ENCODE measurements at regions not wholly inside any gene's neighbourhood (a gene's known extent, or its start where the extent isn't known, plus 50 kb on each side); places are given as distances from the start of the nearest gene placed in this dataset.

DNA sequence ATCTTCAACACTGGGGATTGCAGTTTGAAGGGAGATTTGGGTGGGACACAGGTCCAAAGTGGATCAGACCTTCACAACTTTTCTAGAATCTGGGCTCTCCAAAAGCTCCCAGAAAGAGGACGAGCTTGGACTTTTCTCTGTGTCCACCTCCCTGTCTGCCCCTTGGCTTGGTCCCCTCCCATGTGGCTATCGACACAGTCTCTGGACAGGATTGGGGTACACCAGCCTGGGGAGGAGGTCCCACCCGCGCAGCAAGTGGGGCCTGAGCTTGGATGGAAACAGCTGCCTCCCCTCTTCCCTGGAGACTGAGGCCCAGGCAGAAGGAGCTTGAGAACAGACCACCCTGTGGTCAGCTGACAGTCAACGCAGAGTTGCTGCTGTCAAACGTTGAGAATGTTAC, 84.6 kb upstream of the FCN1 start:
- Mint-ChIP-seq H3K36me3 (ENCODE audit: insufficient read depth in 1 of 3, low read depth in 3 of 3) (peaks cover 12 to 28% (median 26%) of the 10 kb centered on the region in 3 experiments), H3K9me3 (peaks cover 63 to 69% of the 10 kb centered on the region in 2 experiments), H3K4me1 (no peaks in the 10 kb centered on the region), H3K4me3 (no peak overlapping the region), H3K27ac (no peak overlapping the region), H3K27me3 (ENCODE audit: low read depth) (peaks cover 27% of the 10 kb centered on the region)
- H4K5ac ChIP-seq (ENCODE audit: insufficient read length, low read depth, low read length), result no peak overlapping the region
- TF ChIP-seq CTCF (conservative IDR thresholded peaks at IDR 0.05), result no peak
- H3K18ac ChIP-seq (ENCODE audit: insufficient read length, low read depth, low read length), result no peak overlapping the region
- no CpG with 5 or more reads among the region's 6 CpGs for WGBS (ENCODE audit: extremely low coverage, insufficient read length, low lambda C conversion rate)
- no peak overlapping the region for H4K8ac ChIP-seq (replicated peaks; ENCODE audit: insufficient read length, low read depth, low read length)
- no peak overlapping the region for H3K4ac ChIP-seq (ENCODE audit: low read depth, low read length)
- no peak overlapping the region for H3T11ph ChIP-seq (ENCODE audit: low read length)
- H3K9me3 ChIP-seq (ENCODE audit: control insufficient read depth, low read depth, low read length), result peaks cover 37% of the 10 kb centered on the region
- H2BK120ac ChIP-seq (ENCODE audit: low read depth, low read length, poor library complexity, severe bottlenecking), result no peak overlapping the region
- H2BK20ac ChIP-seq (ENCODE audit: low read depth, low read length, poor library complexity, severe bottlenecking), result no peak overlapping the region
- H2BK5ac ChIP-seq (ENCODE audit: insufficient read length, low read length), result no peak overlapping the region
- no peak for DNase-seq
- H3K56ac ChIP-seq (ENCODE audit: insufficient read length, low read depth, low read length), result no peak overlapping the region
- no peak overlapping the region for H3K9ac ChIP-seq (ENCODE audit: extremely low read depth, insufficient read length, low read length)
- H4K91ac ChIP-seq (ENCODE audit: insufficient read length, low read depth, low read length), result no peak overlapping the region
- H3K27ac ChIP-seq (ENCODE audit: insufficient read length, low read depth, low read length), result no peak overlapping the region
- H3K14ac ChIP-seq (ENCODE audit: insufficient read depth, low read length), result no peak overlapping the region
- no peaks in the 10 kb centered on the region for H3K79me2 ChIP-seq (ENCODE audit: insufficient read depth, low read length)
- H2BK12ac ChIP-seq (ENCODE audit: insufficient read length, low read depth, low read length), result no peak overlapping the region
- H4K20me1 ChIP-seq (ENCODE audit: control insufficient read depth, insufficient read depth, insufficient read length), result no peaks in the 10 kb centered on the region
- no peak overlapping the region for H3K4me2 ChIP-seq (ENCODE audit: insufficient read depth, insufficient read length, low read length)
- H2AFZ ChIP-seq (ENCODE audit: low read length), result no peak overlapping the region
- H3K23ac ChIP-seq (ENCODE audit: insufficient read length, low read depth, low read length), result no peak overlapping the region
- no peaks in the 10 kb centered on the region for H3K27me3 ChIP-seq (ENCODE audit: insufficient read depth, low read length)
- no peaks in the 10 kb centered on the region for H3K79me1 ChIP-seq (ENCODE audit: insufficient read depth, low read depth, low read length, poor library complexity, severe bottlenecking)
- no peak overlapping the region for H2AK5ac ChIP-seq (ENCODE audit: insufficient read length, low read length)
- H3K4me1 ChIP-seq (ENCODE audit: insufficient read depth, low read length), result no peaks in the 10 kb centered on the region
- no peak overlapping the region for H2BK15ac ChIP-seq (ENCODE audit: low read depth, low read length)
- no peaks in the 10 kb centered on the region for H3K23me2 ChIP-seq (ENCODE audit: insufficient read length, low read depth, low read length, poor library complexity, severe bottlenecking)

Measured in H9 (cell line).